GM12878 (cell line): ENCODE measurements at regions not wholly inside any gene's neighbourhood (a gene's known extent, or its start where the extent isn't known, plus 50 kb on each side); places are given as distances from the start of the nearest gene placed in this dataset.

ENCODE experiments used
- ATAC-seq: fragments of 200-7000 bp; cut with Tn5 transposase; 3 replicates; pipeline ENCODE4 v1.9.1; 2020; ENCODE audit warnings: mild to moderate bottlenecking, moderate library complexity
- BruUV-seq: library from RNA; stranded (reverse); fragments of 400-500 nt; replicated peaks from 2 replicates; lab custom pipeline; 2021; lab: Mats Ljungman, UMichigan
- CTCF ChIA-PET: fragments of 300-600 bp; sonication (Branson Sonifier 250); formaldehyde crosslinking; extraction: SDS; loops from one replicate; lab custom pipeline; 2021; ENCODE audit warnings: inconsistent platforms; lab: Yijun Ruan, JAX
- POLR2A ChIA-PET: fragments of 350-600 bp; formaldehyde crosslinking; extraction: SDS; loops from one replicate; lab custom pipeline; 2021; ENCODE audit warnings: inconsistent platforms; lab: Charles Lee
- RAD21 ChIA-PET: fragments of 300-600 bp; sonication (Branson Sonifier 250); formaldehyde crosslinking; loops from one replicate; lab custom pipeline; 2023; ENCODE audit warnings: antibody characterized with exemption; ENCODE audit not compliant: unreplicated experiment; lab: Charles Lee
- SMC1A ChIA-PET: fragments of 300-600 bp; sonication (Branson Sonifier 250); formaldehyde crosslinking; loops from one replicate; lab custom pipeline; 2023; ENCODE audit not compliant: unreplicated experiment, uncharacterized antibody; lab: Charles Lee
- DNase-seq: peaks from one replicate; pipeline ENCODE4 v3.0.0-alpha.2; 2011; ENCODE audit warnings: low read depth, low spot score
- FAIRE-seq: peaks from 3 replicates; lab custom pipeline; 2011; peaks lifted over from hg19 to GRCh38; lab: Jason Lieb, UNC
- H2AFZ ChIP-seq: 2 replicates; pipeline ENCODE4 v1.6.0; 2011; ENCODE audit warnings: low read depth, low read length, control low read depth; ENCODE audit not compliant: control insufficient read depth
- H3K27ac ChIP-seq: 2 replicates; pipeline ENCODE4 v1.5.1; 2011; ENCODE audit warnings: control low read depth; ENCODE audit not compliant: control insufficient read depth, insufficient read depth
- H3K27me3 ChIP-seq, 2 experiments: replicated peaks in 1 of 2; 2 replicates each; pipeline versions ENCODE4 v1.6.0 to v1.6.1; 2011; ENCODE audit warnings: low read length in 1 of 2; ENCODE audit not compliant: control insufficient read depth in 2 of 2, insufficient read depth in 2 of 2
- H3K36me3 ChIP-seq, 2 experiments: 2 replicates each; pipeline ENCODE4 v1.5.1; 2011; ENCODE audit warnings: low read length in 1 of 2; ENCODE audit not compliant: control insufficient read depth in 2 of 2, insufficient read depth in 2 of 2
- H3K4me1 ChIP-seq: 2 replicates; pipeline ENCODE4 v1.6.1; 2011; ENCODE audit warnings: mild to moderate bottlenecking, low read length, moderate library complexity, mixed read lengths; ENCODE audit not compliant: control insufficient read depth, insufficient read depth
- H3K4me2 ChIP-seq: 2 replicates; pipeline ENCODE4 v1.6.0; 2011; ENCODE audit warnings: control low read depth; ENCODE audit not compliant: control insufficient read depth, insufficient read depth
- H3K4me3 ChIP-seq: fragments of 200-600 bp; sonication (generic); 2 replicates; pipeline ENCODE4 v1.5.1; 2016
- H3K79me2 ChIP-seq: 2 replicates; pipeline ENCODE4 v1.6.0; 2011; ENCODE audit warnings: low read length; ENCODE audit not compliant: control insufficient read depth, insufficient read depth
- H3K9ac ChIP-seq: 2 replicates; pipeline ENCODE4 v1.8.0; 2011; ENCODE audit warnings: low read length, control low read depth, mixed read lengths; ENCODE audit not compliant: control insufficient read depth, insufficient read depth
- H3K9me3 ChIP-seq: replicated peaks from 3 replicates; pipeline ENCODE4 v1.5.1; 2011; ENCODE audit warnings: mild to moderate bottlenecking, low read length; ENCODE audit not compliant: control insufficient read depth, insufficient read depth
- H4K20me1 ChIP-seq: 2 replicates; pipeline ENCODE4 v1.6.0; 2011; ENCODE audit not compliant: control insufficient read depth, insufficient read depth
- ASH2L ChIP-seq: fragments of 300-600, 200-600 bp; sonication (generic); IDR thresholded peaks from 2 replicates; pipeline ENCODE4 v1.6.1; 2017; ENCODE audit warnings: low read depth, mild to moderate bottlenecking, borderline replicate concordance
- BMI1 ChIP-seq: fragments of 450-650 bp; IDR thresholded peaks from 2 replicates; pipeline ENCODE4 v1.6.1; 2016; ENCODE audit warnings: mild to moderate bottlenecking, moderate library complexity, borderline replicate concordance
- CBFB ChIP-seq: IDR thresholded peaks from 2 replicates; pipeline ENCODE4 v1.6.1; 2016; ENCODE audit warnings: antibody characterized with exemption, low read depth
- CBX3 ChIP-seq: fragments of 200-600 bp; sonication (generic); IDR thresholded peaks from 2 replicates; pipeline ENCODE4 v1.6.1; 2016; ENCODE audit warnings: low read depth, borderline replicate concordance
- EED ChIP-seq: sonication (generic); IDR thresholded peaks from 2 replicates; pipeline ENCODE4 v1.6.1; 2016; ENCODE audit warnings: antibody characterized with exemption, low read depth
- EZH2 ChIP-seq: IDR thresholded peaks from 2 replicates; pipeline ENCODE4 v1.6.1; 2012; ENCODE audit warnings: low read depth, mild to moderate bottlenecking, control low read depth, inconsistent platforms, low read length, borderline replicate concordance; ENCODE audit not compliant: control insufficient read depth
- NR2C2 ChIP-seq: IDR thresholded peaks from 2 replicates; pipeline ENCODE4 v1.6.1; 2011; ENCODE audit warnings: borderline replicate concordance, low read depth; ENCODE audit not compliant: control insufficient read depth, insufficient read length
- POLR2A ChIP-seq: IDR thresholded peaks from 2 replicates; pipeline ENCODE4 v1.6.1; 2011; ENCODE audit warnings: low read depth, mild to moderate bottlenecking, low read length
- SIN3A ChIP-seq: IDR thresholded peaks from 2 replicates; pipeline ENCODE4 v1.6.1; 2012; ENCODE audit warnings: low read depth, low read length, improper control_type of control experiment
- SP1 ChIP-seq: IDR thresholded peaks from one replicate; pipeline ENCODE4 v1.6.1; 2011; ENCODE audit warnings: low read depth, low read length
- ZSCAN29 ChIP-seq: fragments of 450-650 bp; IDR thresholded peaks from 2 replicates; pipeline ENCODE4 v1.6.1; 2017; ENCODE audit warnings: mild to moderate bottlenecking, moderate library complexity
- WGBS: methylation state at CpG from one replicate; pipeline ENCODE4 v1.1.6; 2016; ENCODE audit warnings: low lambda C conversion rate; ENCODE audit not compliant: insufficient replicate concordance, insufficient coverage; ENCODE audit errors: missing lambda C conversion rate; 5-methylcytosine and 5-hydroxymethylcytosine counted together
- in situ Hi-C: fragments of 300-500 bp; cut with MboI; formaldehyde crosslinking; loops from 9 replicates; pipeline ENCODE4 v1.14.3; 2018; ENCODE audit warnings: mixed read lengths
- intact Hi-C: fragments of 100-400 bp; cut with micrococcal nuclease; formaldehyde crosslinking; loops from one replicate; pipeline ENCODE4 v1.14.2; 2022; ENCODE audit not compliant: unreplicated experiment
- TF ChIP-seq, protein P1 (sequence below): fragments of 150-350 bp; IDR thresholded peaks from 2 replicates; pipeline ENCODE4 v1.6.1; 2014; ENCODE audit warnings: mild to moderate bottlenecking, low read depth, low read length
- TF ChIP-seq, protein P2 (sequence below): fragments of 450-650 bp; IDR thresholded peaks from 2 replicates; pipeline ENCODE4 v1.6.1; 2014; ENCODE audit warnings: mild to moderate bottlenecking

DNA sequence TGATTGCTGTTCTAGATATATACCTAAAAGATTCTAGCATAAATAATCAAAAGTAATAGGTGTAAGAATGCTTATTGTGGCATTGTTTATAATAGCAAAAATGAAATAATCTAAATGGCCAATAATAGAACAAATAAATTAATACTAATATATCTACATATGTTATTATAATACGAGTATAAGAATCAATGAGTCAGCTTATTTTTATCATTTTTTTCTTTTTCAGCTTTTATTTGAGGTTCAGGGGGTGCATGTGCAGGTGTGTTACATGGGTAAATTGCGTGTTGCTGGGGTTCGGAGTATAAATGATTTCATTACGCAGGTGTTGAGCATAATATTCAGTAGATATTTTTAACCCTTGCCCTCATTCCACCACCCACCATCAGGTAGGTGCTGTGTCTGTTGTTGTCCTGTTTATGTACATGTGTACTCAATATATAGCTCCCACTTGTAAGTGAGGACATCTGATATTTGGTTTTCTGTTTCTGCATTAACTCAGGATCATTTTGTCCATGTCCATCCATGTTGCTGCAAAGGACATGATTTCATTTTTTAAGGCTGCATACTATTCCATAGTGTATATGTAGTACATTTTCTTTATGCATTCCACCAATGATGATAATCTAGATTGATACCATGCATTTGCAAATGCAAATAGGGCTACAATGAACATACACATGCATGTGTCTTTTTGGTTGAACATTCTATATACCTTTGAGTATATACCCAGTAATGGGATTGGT lies 122.2 kb upstream of the GMNC start:
- ATAC-seq: no peak
- Histone ChIP-seq H3K79me2 (no peaks in the 10 kb centered on the region), H3K4me1 (no peaks in the 10 kb centered on the region), H3K27me3 (no peaks in the 10 kb centered on the region), H3K27ac (no peak overlapping the region), H3K4me3 (no peak overlapping the region), H3K4me2 (no peak overlapping the region), H4K20me1 (no peaks in the 10 kb centered on the region), H2AFZ (no peak overlapping the region), H3K36me3 (no peaks in the 10 kb centered on the region), H3K9me3 (no peaks in the 10 kb centered on the region)
- 46% methylated on average over 4 of the region's 4 CpGs for whole genome bisulfite sequencing
- intact Hi-C loops: no loop called here
- in situ Hi-C loops: no loop called here
- no peak for DNase-seq
- RAD21 ChIA-PET: no interaction called here
- SMC1A ChIA-PET: interaction anchor here (0.9 kb wide), 1 partner anchor 32 kb away, joined by 3 read pairs; no protein-coding TSS in a partner anchor
- BruUV-seq: no TSS peak
- TF ChIP-seq NR2C2 (no peak), BMI1 (no peak), SP1 (no peak), EZH2 (no peak), ASH2L (no peak), SIN3A (no peak), CBX3 (no peak), EED (no peak), CBFB (no peak), POLR2A (no peak), ZSCAN29 (no peak)
- TF ChIP-seq, protein P1, sequence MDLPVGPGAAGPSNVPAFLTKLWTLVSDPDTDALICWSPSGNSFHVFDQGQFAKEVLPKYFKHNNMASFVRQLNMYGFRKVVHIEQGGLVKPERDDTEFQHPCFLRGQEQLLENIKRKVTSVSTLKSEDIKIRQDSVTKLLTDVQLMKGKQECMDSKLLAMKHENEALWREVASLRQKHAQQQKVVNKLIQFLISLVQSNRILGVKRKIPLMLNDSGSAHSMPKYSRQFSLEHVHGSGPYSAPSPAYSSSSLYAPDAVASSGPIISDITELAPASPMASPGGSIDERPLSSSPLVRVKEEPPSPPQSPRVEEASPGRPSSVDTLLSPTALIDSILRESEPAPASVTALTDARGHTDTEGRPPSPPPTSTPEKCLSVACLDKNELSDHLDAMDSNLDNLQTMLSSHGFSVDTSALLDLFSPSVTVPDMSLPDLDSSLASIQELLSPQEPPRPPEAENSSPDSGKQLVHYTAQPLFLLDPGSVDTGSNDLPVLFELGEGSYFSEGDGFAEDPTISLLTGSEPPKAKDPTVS: no peak
- TF ChIP-seq, protein P2, sequence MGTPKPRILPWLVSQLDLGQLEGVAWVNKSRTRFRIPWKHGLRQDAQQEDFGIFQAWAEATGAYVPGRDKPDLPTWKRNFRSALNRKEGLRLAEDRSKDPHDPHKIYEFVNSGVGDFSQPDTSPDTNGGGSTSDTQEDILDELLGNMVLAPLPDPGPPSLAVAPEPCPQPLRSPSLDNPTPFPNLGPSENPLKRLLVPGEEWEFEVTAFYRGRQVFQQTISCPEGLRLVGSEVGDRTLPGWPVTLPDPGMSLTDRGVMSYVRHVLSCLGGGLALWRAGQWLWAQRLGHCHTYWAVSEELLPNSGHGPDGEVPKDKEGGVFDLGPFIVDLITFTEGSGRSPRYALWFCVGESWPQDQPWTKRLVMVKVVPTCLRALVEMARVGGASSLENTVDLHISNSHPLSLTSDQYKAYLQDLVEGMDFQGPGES: no peak
- TF ChIP-seq, all 136 proteins: peak for 0
- ChIA-PET CTCF (no interaction called here), POLR2A (no interaction called here)
- no peak overlapping the region for H3K9ac ChIP-seq
- FAIRE-seq: no peak
